Bronchial epithelial cell (primary cell): ENCODE measurements at regions not wholly inside any gene's neighbourhood (a gene's known extent, or its start where the extent isn't known, plus 50 kb on each side); places are given as distances from the start of the nearest gene placed in this dataset.

ENCODE experiments used
- DNase-seq: peaks from one replicate; pipeline ENCODE4 v3.0.0-alpha.2; 2010; ENCODE audit warnings: low read depth
- FAIRE-seq: peaks from 2 replicates; lab custom pipeline; 2011; peaks lifted over from hg19 to GRCh38; lab: Jason Lieb, UNC
- H3K27me3 ChIP-seq: 2 replicates; pipeline ENCODE4 v1.5.1; 2011; ENCODE audit warnings: low read length; ENCODE audit not compliant: control insufficient read depth, insufficient read depth
- H3K36me3 ChIP-seq: 2 replicates; pipeline ENCODE4 v1.5.1; 2011; ENCODE audit warnings: low read length; ENCODE audit not compliant: control insufficient read depth, insufficient read depth
- H3K4me3 ChIP-seq: 2 replicates; pipeline ENCODE4 v1.5.1; 2011; ENCODE audit warnings: mild to moderate bottlenecking, low read depth, low read length, control low read depth
- TF ChIP-seq, protein P1 (sequence below): IDR thresholded peaks from 2 replicates; pipeline ENCODE4 v1.5.1; 2011; ENCODE audit warnings: mild to moderate bottlenecking, moderate library complexity, low read length, control low read depth, inconsistent platforms; ENCODE audit not compliant: insufficient read depth, severe bottlenecking

DNA sequence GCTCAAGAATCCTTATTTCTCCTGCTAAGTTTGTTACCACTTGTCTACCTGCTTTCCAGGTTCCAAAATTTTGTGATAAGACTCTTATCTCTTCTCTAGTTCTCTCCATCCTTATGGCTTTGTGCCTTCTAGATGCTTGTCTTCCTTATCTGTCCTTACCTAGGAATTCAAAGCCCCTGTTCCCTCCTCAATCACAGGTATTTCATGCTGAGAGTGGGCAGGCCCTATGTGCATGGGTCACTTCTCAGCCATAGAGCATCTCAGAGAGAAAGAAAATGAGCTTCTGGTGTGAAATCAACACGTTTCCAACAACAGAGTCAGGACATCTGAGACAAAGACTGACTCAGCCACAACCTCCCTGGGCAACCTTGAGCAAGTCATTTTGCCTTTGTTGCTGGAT, 214.1 kb upstream of the TLE3 start:
- Histone ChIP-seq H3K27me3 (peaks cover 2% of the 10 kb centered on the region), H3K4me3 (no peak overlapping the region), H3K36me3 (no peaks in the 10 kb centered on the region)
- DNase-seq (no peak), FAIRE-seq (no peak)
- TF ChIP-seq, protein P1, sequence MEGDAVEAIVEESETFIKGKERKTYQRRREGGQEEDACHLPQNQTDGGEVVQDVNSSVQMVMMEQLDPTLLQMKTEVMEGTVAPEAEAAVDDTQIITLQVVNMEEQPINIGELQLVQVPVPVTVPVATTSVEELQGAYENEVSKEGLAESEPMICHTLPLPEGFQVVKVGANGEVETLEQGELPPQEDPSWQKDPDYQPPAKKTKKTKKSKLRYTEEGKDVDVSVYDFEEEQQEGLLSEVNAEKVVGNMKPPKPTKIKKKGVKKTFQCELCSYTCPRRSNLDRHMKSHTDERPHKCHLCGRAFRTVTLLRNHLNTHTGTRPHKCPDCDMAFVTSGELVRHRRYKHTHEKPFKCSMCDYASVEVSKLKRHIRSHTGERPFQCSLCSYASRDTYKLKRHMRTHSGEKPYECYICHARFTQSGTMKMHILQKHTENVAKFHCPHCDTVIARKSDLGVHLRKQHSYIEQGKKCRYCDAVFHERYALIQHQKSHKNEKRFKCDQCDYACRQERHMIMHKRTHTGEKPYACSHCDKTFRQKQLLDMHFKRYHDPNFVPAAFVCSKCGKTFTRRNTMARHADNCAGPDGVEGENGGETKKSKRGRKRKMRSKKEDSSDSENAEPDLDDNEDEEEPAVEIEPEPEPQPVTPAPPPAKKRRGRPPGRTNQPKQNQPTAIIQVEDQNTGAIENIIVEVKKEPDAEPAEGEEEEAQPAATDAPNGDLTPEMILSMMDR: no peak

DNA sequence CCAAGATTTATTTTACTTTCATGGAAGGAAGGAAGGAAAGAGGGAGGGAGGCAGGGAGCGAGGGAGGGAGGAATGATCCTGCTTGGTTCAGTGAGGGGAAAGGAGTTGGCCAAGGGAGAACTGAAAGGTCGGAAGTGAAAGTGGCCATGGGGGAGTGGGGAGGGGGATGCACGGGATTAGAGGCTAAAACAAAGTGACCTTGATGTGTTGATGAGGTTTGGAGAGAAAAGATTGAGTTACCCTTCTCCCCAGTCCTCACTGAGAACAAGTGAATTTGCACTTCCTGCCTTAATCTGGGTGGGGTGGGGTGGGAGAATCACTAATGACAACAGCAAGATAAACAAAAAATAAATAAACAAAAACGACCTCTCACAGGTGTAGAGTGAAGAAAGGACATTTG, 212.0 kb upstream of the TLE3 start:
- Histone ChIP-seq H3K36me3 (no peaks in the 10 kb centered on the region), H3K27me3 (peaks cover 2% of the 10 kb centered on the region), H3K4me3 (no peak overlapping the region)
- DNase-seq (no peak), FAIRE-seq (no peak)
- TF ChIP-seq, protein P1: no peak

DNA sequence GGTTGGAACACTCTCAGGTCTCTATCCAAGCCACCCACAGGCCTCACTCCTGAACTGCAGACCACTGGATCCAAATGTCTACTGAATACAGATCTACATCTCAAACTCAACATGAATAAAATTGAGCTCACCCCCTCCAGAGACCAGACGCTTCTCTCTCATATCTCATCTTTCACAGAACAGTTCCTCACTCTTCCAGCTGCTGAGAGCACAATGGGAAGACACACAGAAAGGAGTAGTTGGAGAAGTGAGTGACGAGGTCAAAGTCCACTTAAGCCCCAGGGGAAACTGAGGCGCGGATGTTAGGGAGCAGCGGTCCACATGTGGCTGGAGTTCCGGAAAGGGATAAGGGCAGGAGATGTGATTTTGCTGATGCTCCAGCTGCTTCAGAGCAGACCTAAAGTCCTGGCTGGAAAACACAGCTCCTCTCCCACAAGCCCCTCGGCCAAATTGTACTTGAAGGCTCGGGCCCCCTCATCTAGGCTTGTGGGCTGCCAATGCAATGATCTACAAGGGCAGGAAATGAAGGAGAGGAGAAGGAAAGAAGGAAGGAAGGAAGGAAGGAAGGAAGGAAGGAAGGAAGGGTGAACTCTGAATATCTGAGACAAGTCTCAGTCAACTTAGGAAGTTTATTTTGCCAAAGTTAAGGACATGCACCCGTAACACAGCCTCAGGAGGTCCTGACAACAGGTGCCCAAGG, 211.2 kb upstream of the TLE3 start:
- H3K36me3 ChIP-seq: no peaks in the 10 kb centered on the region
- H3K27me3 ChIP-seq: peaks cover 2% of the 10 kb centered on the region
- DNase-seq (no peak), FAIRE-seq (no peak)
- TF ChIP-seq, protein P1: no peak
- no peak overlapping the region for H3K4me3 ChIP-seq

DNA sequence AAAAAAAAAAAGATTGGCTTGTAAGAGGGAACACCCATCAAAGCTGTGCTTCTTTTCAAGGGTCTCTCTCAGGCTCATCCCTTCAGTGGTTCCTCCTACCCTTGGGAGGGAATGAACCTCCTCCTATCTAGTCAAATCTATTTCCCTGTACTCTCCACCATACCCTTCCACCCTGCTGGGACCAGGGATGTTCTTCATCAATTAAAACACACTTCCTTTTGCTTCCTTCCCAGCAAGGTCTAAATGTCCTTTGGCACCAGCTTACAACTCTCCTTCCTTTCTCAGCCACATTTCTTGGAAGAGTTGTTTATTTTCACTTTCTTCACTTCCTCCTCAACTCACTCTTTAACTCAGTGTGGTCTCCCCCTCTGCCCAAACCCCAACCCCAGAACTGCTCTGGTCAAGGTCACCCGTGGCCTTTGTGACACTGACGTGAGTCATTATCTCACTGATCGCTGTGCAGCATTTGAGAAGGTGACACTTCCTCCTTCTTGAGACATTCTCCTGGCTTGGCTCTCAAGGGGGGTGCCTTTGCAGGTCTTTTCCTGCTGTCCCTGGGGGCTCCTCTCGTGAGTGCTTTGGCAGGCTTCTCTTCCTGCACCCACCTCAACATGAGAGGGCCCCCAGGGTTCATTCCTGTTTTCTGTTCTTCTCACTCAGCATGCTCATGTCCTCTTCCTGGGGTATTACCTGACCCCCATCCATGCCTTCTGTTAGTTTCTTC, 210.5 kb upstream of the TLE3 start:
- Histone ChIP-seq H3K27me3 (peaks cover 2% of the 10 kb centered on the region), H3K4me3 (no peak overlapping the region), H3K36me3 (no peaks in the 10 kb centered on the region)
- no peak for DNase-seq
- no peak for FAIRE-seq
- TF ChIP-seq, protein P1: no peak

DNA sequence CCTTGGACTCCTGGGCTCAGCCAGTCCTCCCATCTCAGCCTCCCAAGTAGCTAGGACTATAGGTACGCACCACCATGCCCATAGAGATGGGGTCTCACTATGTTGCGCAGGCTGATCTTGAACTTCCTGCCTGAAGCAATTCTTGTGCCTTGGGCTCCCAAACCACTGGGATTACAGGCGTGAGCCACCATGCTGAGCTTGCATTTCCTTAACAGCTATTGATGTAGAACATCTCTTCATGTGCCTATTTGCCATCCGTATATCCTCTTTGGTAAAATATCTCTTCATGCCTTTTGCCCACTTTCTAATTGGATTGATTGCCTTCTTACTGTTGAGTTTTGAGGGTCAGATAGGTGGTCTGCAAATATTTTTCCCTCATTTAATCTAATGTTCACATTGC, 208.9 kb upstream of the TLE3 start:
- H3K4me3 ChIP-seq: no peak overlapping the region
- H3K36me3 ChIP-seq: no peaks in the 10 kb centered on the region
- TF ChIP-seq, protein P1: no peak
- FAIRE-seq (no peak), DNase-seq (no peak)
- peaks cover 1% of the 10 kb centered on the region for H3K27me3 ChIP-seq

DNA sequence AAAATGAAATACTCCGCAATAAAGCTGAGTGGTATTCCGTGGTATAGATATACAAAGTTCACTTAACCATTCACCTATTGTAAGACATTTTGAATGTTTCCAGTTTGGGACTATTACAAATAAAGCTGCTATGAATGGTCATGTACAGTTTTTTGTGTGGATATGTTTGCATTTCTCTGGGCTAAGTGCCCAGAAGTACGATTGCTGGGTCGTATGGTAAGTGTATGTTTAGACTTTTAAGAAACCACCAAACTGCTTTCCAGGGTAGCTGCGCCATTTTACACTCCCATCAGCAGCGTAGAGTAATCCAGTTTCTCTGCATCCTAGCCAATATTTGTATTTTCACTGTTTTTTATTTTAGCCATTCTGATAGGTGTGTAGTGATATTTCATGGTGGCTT, 208.4 kb upstream of the TLE3 start:
- DNase-seq: no peak
- no peaks in the 10 kb centered on the region for H3K36me3 ChIP-seq
- TF ChIP-seq, protein P1: no peak
- H3K4me3 ChIP-seq: no peak overlapping the region
- no peaks in the 10 kb centered on the region for H3K27me3 ChIP-seq
- FAIRE-seq: no peak
